NCI-H748 (cell line): ENCODE measurements at regions not wholly inside any gene's neighbourhood (a gene's known extent, or its start where the extent isn't known, plus 50 kb on each side); places are given as distances from the start of the nearest gene placed in this dataset.

Experiments
- DNase-seq: peaks from one replicate; lab custom pipeline; 2025; ENCODE audit not compliant: unreplicated experiment; lab: John Stamatoyannopoulos, UW

DNA sequence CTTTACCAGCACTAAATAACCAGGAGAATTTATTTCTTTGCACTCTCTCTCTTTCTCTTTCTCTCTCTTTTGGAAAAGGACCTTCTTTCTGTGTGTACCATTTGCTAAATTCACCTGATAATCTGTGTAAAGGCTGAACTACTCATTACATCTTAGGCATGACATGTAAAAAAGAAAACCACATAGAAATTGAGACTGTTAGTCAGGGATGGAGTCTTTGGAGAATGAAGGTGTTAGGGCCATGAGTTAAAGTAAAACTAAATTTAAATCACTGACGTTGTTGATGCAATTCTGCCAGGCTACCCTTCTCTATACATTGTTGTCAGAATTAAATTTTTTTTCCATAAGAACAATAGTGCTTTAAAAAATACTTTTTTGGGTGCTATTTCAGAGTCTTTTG is 263.3 kb downstream of the PTEN start:
- no peak for DNase-seq

DNA sequence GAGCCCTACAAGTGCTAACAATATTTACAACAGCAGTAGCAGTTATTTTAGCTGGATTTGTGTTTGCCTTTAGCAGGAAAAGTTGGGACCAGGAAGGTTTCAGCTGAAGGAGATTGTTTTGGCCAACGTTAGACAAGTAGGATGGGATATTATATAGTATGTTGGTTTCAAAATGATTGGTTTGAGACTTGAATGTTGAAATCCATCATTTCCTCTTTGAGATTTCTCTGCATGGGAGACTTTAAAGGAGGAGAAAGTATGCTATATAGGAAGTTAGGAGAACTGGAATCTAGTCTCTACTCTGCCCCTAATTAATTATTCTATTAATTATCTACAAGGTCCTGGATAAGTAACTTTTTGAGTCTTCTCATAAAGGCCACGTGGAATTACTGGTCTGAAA is 263.8 kb downstream of the PTEN start:
- no peak for DNase-seq

DNA sequence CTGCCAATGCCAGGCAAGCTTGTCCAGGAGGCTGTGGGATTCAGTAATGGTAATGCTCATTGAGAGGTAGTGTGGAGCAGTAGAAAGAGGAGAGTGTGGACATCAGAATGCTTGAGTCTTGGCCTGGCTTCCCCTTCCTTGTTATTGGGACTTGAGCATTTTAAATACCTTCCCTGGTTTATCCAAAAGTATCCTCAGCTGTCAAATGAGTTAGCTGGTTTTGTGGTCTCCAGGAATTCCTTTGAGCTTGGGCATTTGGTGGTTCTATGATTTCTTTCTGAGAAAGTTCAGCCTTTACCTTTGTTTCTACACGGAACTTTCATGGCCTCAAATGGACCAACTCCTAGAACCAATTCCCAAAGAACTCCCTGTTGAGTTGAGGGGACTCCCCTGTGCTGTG is 264.3 kb downstream of the PTEN start:
- DNase-seq = no peak

DNA sequence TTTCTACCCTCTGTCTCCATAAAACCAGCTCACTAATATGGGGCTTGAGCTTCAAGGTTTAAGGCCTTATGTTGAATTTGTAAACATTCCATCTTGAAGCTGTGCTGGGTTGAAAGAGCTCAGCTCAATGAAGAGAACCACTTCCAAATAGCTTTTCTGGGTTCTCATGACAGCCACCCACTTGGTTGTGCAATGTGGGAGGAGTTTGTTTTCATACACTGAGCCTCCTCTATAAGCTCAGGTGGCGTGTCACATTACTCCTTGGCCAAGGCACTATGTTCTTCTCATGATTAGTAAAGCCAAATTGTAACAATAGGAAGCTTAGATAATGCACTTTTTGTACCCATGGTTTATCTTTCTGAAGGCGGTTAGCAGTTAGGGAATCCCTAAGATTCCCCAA is 265.6 kb downstream of the PTEN start:
- DNase-seq = no peak

DNA sequence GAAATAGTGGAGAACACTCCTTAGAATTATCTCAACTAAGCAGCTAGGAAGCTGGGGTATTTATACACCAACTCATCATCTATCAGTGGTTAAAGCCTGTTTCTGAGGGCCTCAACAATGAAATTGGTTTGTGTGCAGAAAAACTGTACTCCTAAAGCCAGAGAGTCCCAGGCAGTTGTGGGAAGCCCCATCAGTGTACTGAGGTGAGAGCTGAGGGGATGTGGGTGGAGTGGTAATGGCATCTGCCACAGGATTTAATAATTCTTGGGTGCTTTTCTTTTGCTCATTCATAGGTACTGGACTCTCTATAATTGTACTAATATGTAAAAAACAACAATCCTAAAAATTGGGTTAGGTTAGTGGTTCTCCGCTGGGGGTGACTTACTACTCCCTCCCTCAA is 267.5 kb downstream of the PTEN start:
- DNase-seq = no peak

DNA sequence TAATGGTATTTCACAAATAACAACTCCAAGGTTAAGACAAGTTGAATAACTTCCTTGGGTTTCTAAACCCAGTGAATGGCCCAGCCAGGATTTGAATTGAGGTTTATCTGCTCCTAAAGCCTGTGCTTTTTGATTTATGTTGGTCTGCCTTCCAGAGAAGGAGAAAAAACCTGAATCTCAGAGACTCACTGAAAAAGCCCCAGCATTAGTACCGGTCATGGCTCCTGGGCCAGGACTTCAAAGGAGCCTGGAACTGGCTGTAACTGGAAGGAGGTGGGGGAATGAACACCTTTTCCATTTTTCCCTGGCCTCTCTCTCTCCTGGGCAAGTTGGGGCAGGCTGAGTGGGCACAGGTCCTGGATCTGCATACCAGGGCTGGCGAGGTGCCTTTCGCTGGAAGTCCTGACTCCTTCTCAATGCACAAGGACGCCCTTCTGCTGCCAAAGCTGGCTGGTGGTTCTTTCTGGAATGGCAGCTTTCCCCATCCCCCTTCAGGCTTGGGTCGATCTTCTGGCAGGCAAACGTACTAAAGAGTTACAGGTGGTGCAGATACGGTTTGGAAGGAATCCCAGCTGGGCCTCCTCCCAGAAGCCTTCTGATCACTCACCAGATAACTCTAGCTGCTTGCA is 268.2 kb downstream of the PTEN start:
- no peak for DNase-seq

DNA sequence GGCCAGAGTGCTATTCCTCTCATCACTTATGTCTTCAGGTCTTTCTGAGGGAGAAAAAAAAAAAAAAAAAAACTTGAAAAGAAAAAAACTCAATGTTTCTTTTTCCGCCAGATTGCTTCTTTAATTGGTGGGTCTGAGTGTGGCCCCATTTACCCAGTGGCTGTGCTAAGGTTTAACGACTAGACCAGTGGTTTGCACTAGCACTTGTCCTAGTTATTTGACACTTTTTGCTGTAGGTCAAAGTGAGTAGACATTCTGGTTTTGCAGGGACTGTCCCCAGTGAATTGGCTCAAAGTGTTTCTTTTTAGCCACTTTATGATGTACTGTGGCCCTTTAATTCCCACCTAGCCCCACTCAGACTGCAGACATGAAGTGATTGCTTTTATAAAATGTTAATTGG is 273.3 kb downstream of the PTEN start:
- no peak for DNase-seq

DNA sequence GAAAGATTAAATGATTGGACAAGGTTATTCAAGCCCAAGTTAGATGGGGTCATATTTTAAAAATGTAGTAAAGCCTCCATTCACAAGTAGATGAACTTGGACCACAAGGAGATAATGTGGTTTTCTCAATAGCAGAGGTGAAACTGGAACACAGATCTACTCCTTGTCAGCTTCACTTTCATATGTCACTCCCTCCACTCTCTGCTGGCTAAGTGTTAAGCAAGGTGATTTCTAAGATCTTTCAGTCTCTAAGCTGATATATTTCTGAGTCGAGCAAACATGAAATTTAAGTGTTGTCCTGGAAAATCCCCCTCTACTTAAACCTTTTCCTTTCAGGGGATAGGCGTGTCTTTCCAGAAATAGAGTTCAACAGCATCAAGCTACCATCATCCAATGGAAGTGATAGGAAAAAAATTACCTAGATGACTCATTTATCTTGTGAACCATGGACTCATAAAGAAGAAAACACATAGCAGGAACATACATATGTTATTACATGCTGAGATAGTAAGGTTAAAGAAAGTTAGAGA is 275.0 kb downstream of the PTEN start:
- no peak for DNase-seq

DNA sequence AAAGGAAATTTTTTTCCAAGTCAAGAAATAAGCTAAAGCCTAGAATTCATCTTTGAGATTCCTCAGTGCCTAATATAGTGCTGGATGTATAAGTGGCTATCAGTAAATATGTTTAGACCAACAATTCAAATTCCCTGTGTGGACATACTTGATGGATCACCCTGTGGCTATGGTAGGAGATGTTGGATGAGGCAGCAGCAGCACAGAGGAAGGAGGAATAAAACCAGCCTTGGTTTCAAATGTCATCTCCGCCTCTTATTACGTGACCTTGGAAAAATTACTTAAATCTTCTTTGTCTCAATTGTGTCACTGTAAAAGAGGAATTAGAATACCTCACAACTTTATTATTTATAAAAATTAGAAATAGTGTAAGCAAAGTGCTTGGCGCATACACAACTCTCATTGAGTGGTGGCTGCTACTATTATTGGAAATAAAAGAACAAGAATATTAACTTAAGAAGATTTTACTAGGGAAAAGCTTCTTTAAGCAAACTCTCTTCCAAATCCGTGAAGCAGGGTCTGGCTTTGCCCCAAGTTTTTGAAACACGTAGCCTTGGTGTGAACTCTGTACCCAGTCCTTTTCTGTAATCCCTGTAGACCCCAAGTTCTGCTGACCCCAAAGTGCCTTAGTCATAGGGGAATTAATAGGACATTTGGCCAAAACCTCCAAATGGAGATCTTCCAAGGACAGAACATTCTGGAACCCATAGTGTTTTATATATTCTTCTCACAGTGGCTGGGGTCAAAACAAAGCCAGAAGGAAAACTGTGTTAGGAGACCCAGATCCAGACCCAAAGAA is 283.8 kb downstream of the PTEN start:
- no peak for DNase-seq

DNA sequence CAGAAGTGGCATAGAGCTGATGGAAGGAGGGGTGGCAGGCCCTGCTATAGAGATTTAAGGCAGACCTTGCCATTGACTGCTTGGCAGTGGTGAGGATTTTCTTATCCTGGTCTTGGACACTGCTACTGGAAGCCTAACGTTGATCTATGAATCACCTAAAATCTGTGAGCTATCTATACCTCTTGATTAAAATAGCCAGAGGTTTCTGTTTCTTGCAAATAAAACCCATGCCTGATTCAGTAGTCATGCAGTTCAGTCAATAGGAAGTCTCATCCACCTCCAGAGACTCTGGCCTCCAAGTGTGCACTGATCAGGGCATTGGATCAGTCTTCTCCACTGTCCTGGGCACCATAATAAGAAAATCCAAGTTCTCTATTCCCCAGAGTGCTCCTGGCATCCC is 286.5 kb downstream of the PTEN start:
- DNase-seq = no peak

DNA sequence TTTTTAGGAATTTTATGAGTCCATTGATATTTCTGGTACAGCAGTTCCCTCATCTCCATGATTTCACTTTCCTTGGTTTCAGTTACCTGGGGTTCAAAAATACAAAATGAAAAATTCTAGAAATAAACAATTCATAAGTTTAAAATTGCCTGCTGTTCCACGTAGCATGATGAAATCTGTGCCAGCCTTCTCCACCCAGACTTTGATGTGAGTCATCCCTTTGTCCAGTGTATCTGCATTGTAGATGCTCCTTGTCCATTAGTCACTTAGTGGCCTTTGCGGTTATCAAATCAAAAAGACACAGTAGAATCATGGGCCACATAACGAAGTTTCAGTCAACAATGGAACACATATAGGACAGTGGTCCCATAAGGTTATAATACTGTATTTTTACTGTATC is 286.9 kb downstream of the PTEN start:
- DNase-seq = no peak

DNA sequence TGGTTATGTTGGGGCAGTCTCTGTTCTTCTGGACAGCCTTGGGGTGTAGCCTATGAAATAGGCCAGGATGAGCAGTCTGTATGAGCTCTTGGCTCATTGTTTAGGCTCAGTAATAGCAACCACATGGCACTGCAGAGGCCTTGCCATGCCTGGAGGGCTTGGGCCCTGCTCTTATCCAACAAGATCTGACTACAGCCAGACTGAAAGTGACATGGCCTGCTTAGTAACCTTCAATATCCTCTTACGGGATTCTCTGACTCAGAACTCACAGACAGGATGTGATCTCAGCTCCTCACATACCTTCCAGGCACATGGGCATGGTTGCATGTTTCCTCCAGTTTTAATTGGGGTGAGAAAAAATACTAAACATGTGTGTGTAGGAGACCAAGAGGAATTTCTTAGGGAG is 289.3 kb downstream of the PTEN start:
- no peak for DNase-seq

DNA sequence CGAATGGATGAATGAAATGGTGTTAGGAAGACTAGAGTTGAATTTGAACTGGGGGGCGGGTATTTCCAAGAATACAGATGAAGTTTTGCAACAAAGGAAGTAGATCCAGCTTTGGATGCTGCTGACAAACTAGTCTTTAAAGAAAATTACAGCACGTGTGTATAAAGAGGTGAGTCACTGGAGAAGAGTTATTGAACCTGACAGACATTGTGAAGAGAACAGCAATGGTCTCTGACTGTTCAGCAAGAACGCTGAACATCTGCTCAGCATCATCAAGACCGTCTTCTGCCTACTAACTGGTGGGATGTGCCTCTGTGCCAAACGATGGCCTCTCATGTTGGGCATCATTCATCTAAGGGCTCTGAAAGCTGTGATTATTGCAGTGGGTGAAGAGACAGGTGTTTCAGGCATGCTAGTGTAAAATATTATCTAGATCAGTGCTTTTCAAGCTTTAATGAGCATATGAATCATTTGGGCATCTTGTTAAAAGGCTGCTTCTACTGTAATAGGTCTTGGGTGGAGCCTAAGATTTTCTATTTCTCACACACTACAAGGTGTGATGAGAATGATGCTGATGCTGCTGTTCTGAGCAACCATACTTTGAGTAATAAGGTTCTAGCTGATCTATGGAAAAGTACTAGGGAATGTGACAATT is 291.3 kb downstream of the PTEN start:
- no peak for DNase-seq

DNA sequence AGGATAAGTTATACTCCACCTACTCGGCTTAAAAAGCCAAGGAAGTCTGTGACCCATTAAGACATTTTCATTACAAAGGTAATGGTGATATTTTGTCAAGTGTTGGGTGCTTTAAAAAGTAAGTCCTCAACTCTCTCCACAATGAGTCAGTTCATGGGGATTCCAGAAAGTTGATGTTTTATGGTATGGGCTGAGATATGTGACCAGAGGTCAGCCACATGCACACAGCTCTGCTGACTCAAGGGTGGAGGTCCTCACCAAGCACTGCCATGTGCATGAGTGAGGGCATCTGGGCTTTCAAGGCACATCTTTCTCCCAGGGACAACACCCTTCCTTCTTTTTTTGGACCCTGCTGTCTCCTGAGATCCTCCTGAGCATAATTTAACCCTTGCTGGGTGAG is 292.9 kb downstream of the PTEN start:
- DNase-seq = no peak

DNA sequence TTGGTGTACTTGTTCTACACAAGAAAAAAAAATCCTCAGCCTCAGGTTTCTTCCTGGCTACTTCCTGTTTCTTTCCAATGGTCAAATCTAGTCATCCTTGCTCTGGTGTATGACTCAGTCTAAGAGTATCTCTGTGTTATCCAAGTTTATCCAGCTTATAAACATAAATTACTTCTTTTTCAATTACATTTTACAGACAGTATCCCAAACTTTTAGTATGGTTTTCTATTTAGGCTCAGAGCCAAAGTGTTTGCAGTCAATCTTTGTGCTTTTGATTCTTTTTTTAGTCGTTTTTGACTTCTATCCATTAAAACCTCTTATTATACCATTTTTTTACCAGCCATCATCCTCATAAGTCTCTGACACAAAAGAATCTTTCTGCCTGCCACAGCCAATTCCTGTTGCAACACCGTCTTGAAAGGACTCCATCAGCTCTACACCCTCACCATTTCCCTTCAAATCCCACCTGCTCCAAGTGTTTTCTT is 294.6 kb downstream of the PTEN start:
- DNase-seq = no peak

DNA sequence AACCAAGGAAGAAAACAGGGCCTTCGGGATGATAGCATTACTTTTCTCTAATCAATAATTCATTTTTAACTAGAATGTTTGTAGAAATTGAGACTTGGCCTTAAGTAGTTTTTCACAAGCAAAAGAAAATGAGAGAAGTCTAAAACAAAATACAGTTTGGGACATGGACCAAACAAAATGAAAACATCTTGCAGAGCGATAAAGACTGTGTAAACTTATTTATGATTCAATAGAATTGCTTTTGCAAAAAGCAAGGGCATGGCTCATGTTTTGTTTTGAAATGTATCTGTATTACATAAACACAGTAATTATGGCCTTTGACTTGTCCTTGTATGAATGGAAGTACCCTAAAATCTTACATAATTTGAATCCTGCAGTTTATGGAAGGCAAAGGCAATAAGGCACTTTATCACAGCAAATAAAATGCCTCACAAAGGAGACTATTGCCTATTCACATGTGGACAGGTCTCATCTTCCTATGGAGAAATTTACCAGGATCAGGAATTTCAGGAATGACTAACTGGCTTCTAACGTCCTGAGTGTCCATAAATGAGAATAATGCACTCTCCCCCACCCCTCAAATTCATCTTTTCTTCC is 295.2 kb downstream of the PTEN start:
- DNase-seq = no peak

DNA sequence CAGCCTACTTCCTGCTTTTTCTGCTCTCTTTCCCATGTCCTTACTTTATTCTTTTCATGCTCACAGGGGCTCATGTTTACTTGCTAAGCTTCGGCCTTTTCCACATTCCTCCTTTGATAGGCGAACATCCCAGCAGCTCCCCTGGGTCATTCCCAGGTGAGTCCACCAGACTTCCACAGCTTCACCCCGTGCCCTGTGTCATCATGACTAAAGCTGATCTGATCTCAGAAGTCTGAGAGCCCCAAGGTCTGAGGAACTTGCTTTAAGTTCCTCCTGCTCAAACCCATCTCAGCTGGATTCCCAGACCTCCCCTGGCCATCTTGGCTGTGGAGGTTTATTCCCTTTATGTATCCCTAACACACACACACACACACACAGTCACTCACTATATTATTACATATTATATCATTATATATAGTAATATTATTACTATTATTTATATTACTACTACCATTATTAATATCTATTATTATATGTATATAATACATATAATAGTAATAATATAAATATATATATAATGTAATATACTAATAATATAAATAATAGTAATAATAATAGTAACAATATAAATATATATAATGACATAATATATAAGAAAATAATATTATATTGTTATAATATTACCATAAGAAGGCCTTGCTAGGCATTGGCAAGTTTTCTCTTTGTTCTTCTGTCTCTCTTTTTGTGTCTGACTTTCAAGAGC is 295.9 kb downstream of the PTEN start:
- no peak for DNase-seq

DNA sequence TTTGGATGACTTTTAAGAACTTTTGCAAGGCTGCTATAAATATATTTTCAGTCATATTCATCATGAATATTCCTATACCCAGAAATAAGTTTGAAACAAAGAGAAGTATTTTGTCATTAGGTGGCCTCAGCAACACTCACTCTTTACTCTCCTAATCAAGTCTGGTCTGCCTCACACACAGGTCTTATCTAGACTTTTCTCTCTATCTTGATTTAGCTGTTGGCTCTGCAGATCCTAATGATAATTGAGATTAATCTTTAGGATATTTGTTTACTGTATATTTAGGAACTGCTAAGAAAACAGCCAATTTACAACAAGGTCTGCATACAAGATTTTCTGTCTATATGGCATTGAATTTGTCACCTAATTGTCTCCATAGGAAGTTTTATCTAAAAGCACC is 297.6 kb downstream of the PTEN start:
- DNase-seq = no peak

DNA sequence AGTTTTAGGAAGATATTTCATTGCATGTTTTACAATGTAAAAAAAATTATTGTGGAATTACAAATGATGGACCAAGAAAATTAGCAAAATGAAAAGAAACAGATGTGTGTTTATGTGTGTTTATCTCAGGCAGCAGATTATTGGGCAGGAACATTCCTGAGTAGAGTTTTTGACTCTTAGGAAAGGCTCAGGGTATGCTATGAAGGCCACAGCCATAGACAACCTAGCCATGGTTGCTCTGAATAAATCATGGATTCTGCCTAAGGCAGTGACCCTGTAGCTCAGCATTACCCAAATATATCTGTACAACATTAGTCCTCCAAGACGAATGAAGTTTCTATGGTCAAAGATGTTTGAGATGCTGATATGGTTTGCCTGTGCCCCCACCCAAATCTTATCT is 298.3 kb downstream of the PTEN start:
- DNase-seq = no peak

DNA sequence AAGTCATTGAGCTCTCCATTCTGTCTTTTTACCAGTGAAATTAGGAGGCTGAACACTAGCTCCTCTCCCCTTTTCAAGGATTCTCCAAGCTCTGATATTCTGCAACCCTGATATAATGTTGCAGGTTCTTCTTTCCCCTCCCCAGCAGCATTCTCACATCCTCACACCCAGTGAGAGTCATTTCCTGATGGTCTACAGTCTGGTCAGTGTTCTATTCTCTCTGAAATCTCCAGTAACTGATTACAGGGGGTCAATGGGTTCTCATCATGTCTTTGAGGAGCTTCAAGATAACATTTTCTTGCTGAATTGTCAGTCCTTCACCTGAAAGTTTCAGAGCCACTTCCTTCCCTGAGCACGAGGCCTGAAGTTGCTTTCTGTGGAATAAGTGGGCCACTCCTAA is 299.4 kb downstream of the PTEN start:
- DNase-seq = no peak

DNA sequence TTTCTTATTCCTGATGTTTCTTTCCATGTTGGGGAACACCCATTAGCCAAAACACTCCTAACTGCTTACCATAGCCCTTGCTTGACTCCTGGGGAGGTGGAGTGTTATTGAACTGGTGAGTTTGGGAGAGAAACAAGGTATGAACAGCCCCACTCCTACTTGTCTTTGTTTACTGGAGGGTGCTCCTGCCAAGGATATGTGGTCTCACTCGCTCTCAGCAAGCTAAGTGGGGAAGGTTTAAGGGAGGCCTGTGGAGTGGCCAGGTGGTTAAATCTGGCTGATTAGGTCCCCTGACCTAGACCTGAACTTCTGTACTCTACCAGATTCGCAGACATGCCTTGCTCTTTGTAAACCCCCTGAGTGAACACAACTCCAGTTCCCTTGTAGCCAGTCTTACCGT is 300.1 kb downstream of the PTEN start:
- no peak for DNase-seq
